ENCODE measurements at regions not wholly inside any gene's neighbourhood (a gene's known extent, or its start where the extent isn't known, plus 50 kb on each side); places are given as distances from the start of the nearest gene placed in this dataset.

GRCh38 chr5:29001666-29002065 is 1963.3 kb upstream of the CDH9 start:
- DNase-seq: no peak
- TF ChIP-seq EP300 (IDR thresholded peaks at IDR 0.05; ENCODE audit: low read depth) (no peak), POLR2A (IDR thresholded peaks at IDR 0.05) (no peak), POLR2AphosphoS5 (IDR thresholded peaks at IDR 0.05) (no peak)
- TF ChIP-seq, protein P1, sequence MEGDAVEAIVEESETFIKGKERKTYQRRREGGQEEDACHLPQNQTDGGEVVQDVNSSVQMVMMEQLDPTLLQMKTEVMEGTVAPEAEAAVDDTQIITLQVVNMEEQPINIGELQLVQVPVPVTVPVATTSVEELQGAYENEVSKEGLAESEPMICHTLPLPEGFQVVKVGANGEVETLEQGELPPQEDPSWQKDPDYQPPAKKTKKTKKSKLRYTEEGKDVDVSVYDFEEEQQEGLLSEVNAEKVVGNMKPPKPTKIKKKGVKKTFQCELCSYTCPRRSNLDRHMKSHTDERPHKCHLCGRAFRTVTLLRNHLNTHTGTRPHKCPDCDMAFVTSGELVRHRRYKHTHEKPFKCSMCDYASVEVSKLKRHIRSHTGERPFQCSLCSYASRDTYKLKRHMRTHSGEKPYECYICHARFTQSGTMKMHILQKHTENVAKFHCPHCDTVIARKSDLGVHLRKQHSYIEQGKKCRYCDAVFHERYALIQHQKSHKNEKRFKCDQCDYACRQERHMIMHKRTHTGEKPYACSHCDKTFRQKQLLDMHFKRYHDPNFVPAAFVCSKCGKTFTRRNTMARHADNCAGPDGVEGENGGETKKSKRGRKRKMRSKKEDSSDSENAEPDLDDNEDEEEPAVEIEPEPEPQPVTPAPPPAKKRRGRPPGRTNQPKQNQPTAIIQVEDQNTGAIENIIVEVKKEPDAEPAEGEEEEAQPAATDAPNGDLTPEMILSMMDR (IDR thresholded peaks at IDR 0.05): no peak
- intact Hi-C loops (cut with DNase I; ENCODE audit: low total_unique reads) (no loop called here), in situ Hi-C loops (cut with MboI; ENCODE audit: low pct_ligation_motif_present in 1 of 4, low pct_unique_long_range_greater_than_20kb in 1 of 4, low sequenced_read_pairs in 3 of 4) (no loop called here)
- H3K4me1 ChIP-seq: no peaks in the 10 kb centered on the region
- H3K9me3 ChIP-seq: no peaks in the 10 kb centered on the region
- 83 to 88% methylated on average over 3 of the region's 3 CpGs for WGBS, 2 donors (ENCODE audit: low coverage in 1 of 2)
- H3K4me3 ChIP-seq: no peak overlapping the region
- no peak overlapping the region for H3K27ac ChIP-seq
- H3K36me3 ChIP-seq: no peaks in the 10 kb centered on the region
- H3K27me3 ChIP-seq: no peaks in the 10 kb centered on the region

- Histone ChIP-seq H3K27me3 (no peaks in the 10 kb centered on the region), H3K27ac (no peak overlapping the region), H3K4me3 (no peak overlapping the region), H3K9me3 (peaks cover 3 to 13% of the 10 kb centered on the region in 2 donors), H3K4me1 (no peaks in the 10 kb centered on the region), H3K36me3 (no peaks in the 10 kb centered on the region)
- no peak for DNase-seq
- 72 to 85% methylated on average over 2 of the region's 2 CpGs for WGBS, 2 donors (ENCODE audit: low coverage in 1 of 2)
- intact Hi-C loops (cut with DNase I; ENCODE audit: low total_unique reads) (no loop called here), in situ Hi-C loops (cut with MboI; ENCODE audit: low pct_ligation_motif_present in 1 of 4, low pct_unique_long_range_greater_than_20kb in 1 of 4, low sequenced_read_pairs in 3 of 4) (no loop called here)
- TF ChIP-seq EP300 (IDR thresholded peaks at IDR 0.05; ENCODE audit: low read depth): no peak
Measured at GRCh38 chr5:28984639-28985038, 1946.3 kb upstream of the CDH9 start.

- H3K9me3 ChIP-seq: peaks cover 0 to 9% of the 10 kb centered on the region in 2 donors
- TF ChIP-seq POLR2A (IDR thresholded peaks at IDR 0.05) (no peak), EP300 (IDR thresholded peaks at IDR 0.05; ENCODE audit: low read depth) (no peak), POLR2AphosphoS5 (IDR thresholded peaks at IDR 0.05) (no peak)
- TF ChIP-seq, protein P1 (IDR thresholded peaks at IDR 0.05): no peak
- in situ Hi-C loops (cut with MboI; ENCODE audit: low pct_ligation_motif_present in 1 of 4, low pct_unique_long_range_greater_than_20kb in 1 of 4, low sequenced_read_pairs in 3 of 4) (no loop called here), intact Hi-C loops (cut with DNase I; ENCODE audit: low total_unique reads) (no loop called here)
- no peak for DNase-seq
- no peaks in the 10 kb centered on the region for H3K27me3 ChIP-seq
- H3K4me3 ChIP-seq: no peak overlapping the region
- 87 to 92% methylated on average over 2 of the region's 2 CpGs for WGBS, 2 donors (ENCODE audit: low coverage in 1 of 2)
- H3K4me1 ChIP-seq: no peaks in the 10 kb centered on the region
- no peak overlapping the region for H3K27ac ChIP-seq
- H3K36me3 ChIP-seq: no peaks in the 10 kb centered on the region
Measured at GRCh38 chr5:28975508-28975907, 1937.1 kb upstream of the CDH9 start.

DNA sequence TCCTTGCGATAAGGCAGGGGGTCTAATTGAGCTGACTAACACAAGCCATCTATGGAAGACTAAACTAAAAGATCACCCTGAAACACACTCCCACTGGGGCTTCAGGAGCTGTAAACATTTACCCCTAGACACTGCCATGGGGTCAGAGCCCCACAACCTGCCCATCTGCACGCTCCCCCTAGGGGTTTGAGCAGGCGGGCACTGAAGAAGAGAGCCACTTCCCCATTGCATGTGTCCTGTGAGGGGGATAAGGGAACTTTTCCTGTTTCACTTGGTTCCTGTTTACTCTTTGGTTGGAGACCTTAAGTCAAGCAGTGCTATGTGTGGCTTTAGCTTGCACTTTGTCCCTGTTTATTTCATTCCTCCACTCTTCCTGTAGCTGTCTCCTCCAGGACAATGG is 1929.5 kb upstream of the CDH9 start:
- no peak for DNase-seq
- WGBS, 2 donors (ENCODE audit: low coverage in 1 of 2): 71% methylated on average over 3 of the region's 3 CpGs; no CpG with 5 or more reads in 1 of the 2 donors
- no peaks in the 10 kb centered on the region for H3K36me3 ChIP-seq
- TF ChIP-seq POLR2A (IDR thresholded peaks at IDR 0.05): no peak
- TF ChIP-seq POLR2AphosphoS5 (IDR thresholded peaks at IDR 0.05): no peak
- TF ChIP-seq, protein P1 (IDR thresholded peaks at IDR 0.05): no peak
- TF ChIP-seq EP300 (IDR thresholded peaks at IDR 0.05; ENCODE audit: low read depth): no peak
- H3K27ac ChIP-seq: no peak overlapping the region
- intact Hi-C loops (cut with DNase I; ENCODE audit: low total_unique reads) (no loop called here), in situ Hi-C loops (cut with MboI; ENCODE audit: low pct_ligation_motif_present in 1 of 4, low pct_unique_long_range_greater_than_20kb in 1 of 4, low sequenced_read_pairs in 3 of 4) (no loop called here)
- H3K27me3 ChIP-seq: no peaks in the 10 kb centered on the region
- H3K4me1 ChIP-seq: no peaks in the 10 kb centered on the region
- no peaks in the 10 kb centered on the region for H3K9me3 ChIP-seq
- H3K4me3 ChIP-seq: no peak overlapping the region

- no peaks in the 10 kb centered on the region for H3K36me3 ChIP-seq
- no peaks in the 10 kb centered on the region for H3K27me3 ChIP-seq
- no peaks in the 10 kb centered on the region for H3K4me1 ChIP-seq
- H3K27ac ChIP-seq: no peak overlapping the region
- no peak for TF ChIP-seq EP300 (IDR thresholded peaks at IDR 0.05; ENCODE audit: low read depth)
- TF ChIP-seq POLR2A (IDR thresholded peaks at IDR 0.05): no peak
- TF ChIP-seq, protein P1 (IDR thresholded peaks at IDR 0.05): no peak
- no peak for TF ChIP-seq POLR2AphosphoS5 (IDR thresholded peaks at IDR 0.05)
- DNase-seq: no peak
- no peaks in the 10 kb centered on the region for H3K9me3 ChIP-seq
- H3K4me3 ChIP-seq: no peak overlapping the region
- in situ Hi-C loops (cut with MboI; ENCODE audit: low pct_ligation_motif_present in 1 of 4, low pct_unique_long_range_greater_than_20kb in 1 of 4, low sequenced_read_pairs in 3 of 4) (no loop called here), intact Hi-C loops (cut with DNase I; ENCODE audit: low total_unique reads) (no loop called here)
Measured at GRCh38 chr5:28961816-28962215, 1923.4 kb upstream of the CDH9 start.
